GM21447 (cell line): ENCODE measurements at regions not wholly inside any gene's neighbourhood (a gene's known extent, or its start where the extent isn't known, plus 50 kb on each side); places are given as distances from the start of the nearest gene placed in this dataset.
"Not testable (repeated sequence)": the region's sequence is repeated elsewhere in the genome, so short reads cannot be mapped to it uniquely, and the experiment has no call there.

Experiments used
- ATAC-seq: cut with Tn5 transposase; IDR thresholded peaks from one replicate; pipeline ENCODE4 v1.9.1; 2021; ENCODE audit not compliant: unreplicated experiment

DNA sequence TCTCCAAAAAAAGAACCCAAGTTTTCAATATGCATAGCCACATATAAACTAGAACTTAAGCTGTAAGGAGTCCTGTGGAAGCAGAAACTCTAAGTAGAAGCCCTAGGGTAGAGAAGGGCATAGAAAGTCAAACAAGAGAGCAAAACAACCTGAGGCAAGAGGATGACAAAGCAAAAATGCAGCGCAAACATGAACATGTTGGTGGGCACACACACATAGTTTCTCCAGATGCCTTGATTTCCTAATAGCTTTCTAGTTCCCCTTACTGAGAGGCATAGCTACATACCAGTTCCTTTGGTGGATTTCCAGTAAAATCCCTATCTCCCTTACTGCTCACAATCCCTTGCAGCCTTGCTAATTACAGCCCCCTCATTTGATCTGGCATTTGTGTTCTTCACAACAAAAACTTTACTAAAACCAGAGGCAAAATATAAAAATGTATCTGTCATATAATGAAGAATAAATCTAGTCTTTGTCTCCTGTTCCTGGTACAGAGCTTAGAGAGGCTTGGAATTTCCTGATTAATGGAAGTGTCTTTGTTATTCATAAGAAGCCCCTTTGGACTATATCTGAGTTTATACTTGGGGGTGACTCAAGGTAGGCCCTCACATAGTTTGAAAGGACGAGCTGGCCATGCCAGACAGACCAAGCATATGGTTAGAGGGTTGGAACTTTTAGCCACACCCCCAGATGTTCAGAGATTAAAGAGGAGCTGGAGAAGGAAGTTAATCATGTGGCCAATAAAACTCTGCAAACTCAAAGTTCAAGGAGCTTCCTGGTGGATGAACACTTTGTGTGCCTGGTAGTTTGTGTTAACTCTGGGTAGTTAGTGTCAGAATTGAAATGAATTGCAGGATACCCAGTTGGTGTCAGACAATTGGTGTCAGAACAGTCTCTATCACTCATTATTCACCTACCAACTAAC lies 52.7 kb upstream of the ZCCHC13 start:
- no peak for ATAC-seq

GRCh38 chrX:74250574-74250973 lies 53.4 kb upstream of the ZCCHC13 start:
- no peak for ATAC-seq

DNA sequence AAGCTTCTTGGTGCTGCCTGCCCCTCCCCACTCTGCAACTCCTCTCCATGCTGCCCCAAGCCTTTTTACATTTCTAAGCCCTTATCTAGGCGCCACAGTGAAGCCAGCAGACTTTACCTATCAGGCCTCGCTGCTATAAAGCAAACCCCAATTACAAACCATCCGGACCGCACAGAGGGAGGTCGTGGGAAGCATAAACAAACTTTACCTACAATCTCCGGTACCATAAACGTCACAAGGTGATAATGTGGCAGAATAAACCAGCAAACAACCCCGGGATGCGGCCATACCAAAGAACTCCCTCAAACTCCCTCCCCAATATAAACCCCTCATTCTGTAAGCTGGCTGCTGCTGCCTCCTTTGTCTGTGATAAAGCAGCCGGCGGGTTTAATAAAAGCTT lies 54.0 kb upstream of the ZCCHC13 start:
- ATAC-seq, result no peak

DNA sequence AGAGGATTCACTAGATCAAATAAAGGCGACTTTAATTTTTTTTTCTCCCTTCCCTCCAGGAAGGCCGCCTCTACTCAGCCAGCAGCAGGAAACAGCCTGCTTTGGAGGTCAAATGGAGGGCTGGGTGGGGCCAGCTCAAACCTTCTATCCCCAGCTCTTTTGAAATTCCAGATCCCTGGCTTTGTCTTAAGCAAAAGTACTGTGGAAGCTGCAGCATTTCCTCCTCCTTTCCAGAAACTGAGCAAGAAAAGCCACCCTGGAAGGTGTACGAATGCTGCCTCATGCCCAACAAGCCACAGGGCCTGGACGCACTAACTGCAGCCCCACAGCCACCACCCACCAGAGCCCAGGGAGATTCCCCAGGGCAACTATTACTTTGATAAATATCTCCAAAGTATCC lies 55.1 kb upstream of the ZCCHC13 start:
- ATAC-seq, result no peak

- no peak for ATAC-seq
These were observed 57.5 kb upstream of the ZCCHC13 start for GRCh38 chrX:74246524-74246923.

GRCh38 chrX:74242484-74243138 lies 61.4 kb upstream of the ZCCHC13 start:
- ATAC-seq, result no peak

GRCh38 chrX:74242050-74242449 lies 61.9 kb upstream of the ZCCHC13 start:
- ATAC-seq, result no peak

GRCh38 chrX:74238771-74239170 lies 65.2 kb upstream of the ZCCHC13 start:
- no peak for ATAC-seq

- no peak for ATAC-seq
These were observed 69.2 kb upstream of the ZCCHC13 start for GRCh38 chrX:74234818-74235217.

DNA sequence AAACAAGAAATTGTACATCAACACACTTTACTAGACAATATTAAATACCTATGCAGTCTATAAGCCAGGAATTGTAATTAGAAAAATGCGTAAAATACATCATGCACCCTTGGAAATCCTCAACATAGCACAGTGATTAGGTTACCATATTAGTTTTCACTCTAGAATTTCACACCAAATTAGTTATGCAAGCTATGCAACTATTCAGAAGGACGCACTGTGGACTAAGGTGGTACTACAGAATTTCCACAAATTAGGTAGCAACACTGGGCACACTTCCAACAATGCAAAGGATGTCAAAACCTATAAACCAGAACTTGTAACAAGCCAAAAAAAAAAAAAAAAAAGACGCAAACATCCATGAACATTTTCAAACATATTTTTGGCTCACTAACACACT lies 71.1 kb upstream of the ZCCHC13 start:
- no peak for ATAC-seq

DNA sequence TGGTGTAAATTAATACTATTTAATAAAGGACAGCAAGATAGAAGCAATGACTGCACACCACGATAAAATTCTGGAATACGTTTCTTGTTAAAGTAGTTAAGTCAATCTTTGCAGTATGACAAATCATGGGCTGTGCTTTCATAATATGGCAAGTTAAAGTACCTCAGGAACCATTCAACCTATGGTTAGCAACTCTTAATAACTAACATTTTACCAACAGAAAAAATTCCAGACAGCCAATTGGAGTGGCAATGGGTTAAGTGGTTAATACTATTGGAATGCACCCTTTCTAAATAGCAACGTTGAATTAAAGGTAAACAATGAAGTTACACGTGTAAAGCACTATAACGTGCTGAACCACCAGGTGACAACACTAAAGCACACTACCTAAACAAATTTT lies 72.4 kb upstream of the ZCCHC13 start:
- ATAC-seq, result no peak

- no peak for ATAC-seq
These were observed 73.9 kb upstream of the ZCCHC13 start for GRCh38 chrX:74230094-74230493.

- ATAC-seq, result no peak
These were observed 78.9 kb upstream of the ZCCHC13 start for GRCh38 chrX:74225111-74225510.

- ATAC-seq, result no peak
These were observed 83.7 kb upstream of the ZCCHC13 start for GRCh38 chrX:74220277-74220676.

GRCh38 chrX:74218895-74219294 lies 85.1 kb upstream of the ZCCHC13 start:
- ATAC-seq, result no peak

DNA sequence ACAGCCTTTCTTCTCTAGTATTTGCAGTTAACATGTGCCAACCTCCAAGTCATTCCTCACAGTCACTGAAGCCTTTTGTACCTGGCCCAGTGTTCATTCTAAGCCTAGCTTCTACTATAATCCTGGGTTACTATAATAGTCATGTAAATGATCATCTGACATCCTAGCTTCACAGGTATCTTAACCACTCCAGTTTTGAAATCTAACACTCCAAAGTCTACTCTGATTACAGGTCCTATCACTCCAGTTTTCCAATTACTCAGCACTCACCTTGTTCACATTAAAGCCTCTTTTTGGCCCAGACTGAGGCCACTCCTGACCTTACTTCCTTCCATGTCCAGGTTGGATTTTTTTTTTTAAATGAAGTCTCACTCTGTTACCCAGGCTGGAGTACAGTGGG lies 87.6 kb upstream of the ZCCHC13 start:
- no peak for ATAC-seq

- no peak for ATAC-seq
These were observed 92.1 kb upstream of the ZCCHC13 start for GRCh38 chrX:74211911-74212310.

- no peak for ATAC-seq
These were observed 96.4 kb upstream of the ZCCHC13 start for GRCh38 chrX:74207539-74207938.

- ATAC-seq, result no peak
These were observed 108.4 kb upstream of the ZCCHC13 start for GRCh38 chrX:74195605-74196004.

DNA sequence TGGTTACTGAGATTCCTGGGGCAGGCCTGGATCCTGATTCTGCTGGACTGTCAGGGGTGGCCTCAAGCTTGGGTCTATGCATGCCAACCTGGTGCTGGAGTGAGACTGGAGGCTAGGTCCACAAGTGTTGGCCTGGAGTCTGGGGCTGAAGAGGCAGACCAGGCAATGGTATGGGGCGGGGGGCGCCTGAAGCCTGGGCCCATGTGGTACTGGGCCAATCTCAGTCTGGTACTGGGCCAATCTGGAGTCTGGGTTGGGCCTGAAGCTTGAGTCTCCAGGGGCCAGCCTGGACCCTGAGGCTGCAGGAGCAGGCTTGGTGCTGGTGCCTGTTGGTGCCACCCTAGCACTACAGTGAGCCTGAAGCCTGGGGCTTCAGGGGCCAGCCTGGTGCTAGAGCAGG lies 108.9 kb upstream of the ZCCHC13 start:
- ATAC-seq, result no peak

- ATAC-seq, result no peak
These were observed 116.8 kb upstream of the ZCCHC13 start for GRCh38 chrX:74187211-74187610.

DNA sequence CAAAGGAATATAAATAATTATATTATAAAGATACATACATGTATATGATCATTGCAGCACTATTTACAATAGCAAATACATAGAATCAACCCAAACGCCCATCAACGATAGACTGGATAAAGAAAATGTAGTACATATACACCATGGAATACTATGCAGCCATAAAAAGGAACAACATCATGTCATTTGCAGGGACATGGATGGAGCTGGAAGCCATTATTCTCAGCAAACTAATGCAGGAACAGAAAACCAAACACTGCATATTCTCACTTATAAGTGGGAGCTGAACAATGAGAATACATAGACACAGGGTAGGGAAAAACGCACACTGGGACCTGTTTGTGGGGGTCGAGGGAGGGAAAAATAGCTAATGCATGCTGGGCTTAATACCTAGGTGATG lies 120.9 kb upstream of the ZCCHC13 start:
- not testable (repeated sequence) for ATAC-seq
